HG02798 (cell line): ENCODE measurements at regions not wholly inside any gene's neighbourhood (a gene's known extent, or its start where the extent isn't known, plus 50 kb on each side); places are given as distances from the start of the nearest gene placed in this dataset.

ENCODE experiments used
- ATAC-seq: cut with Tn5 transposase; IDR thresholded peaks from one replicate; pipeline ENCODE4 v1.9.1; 2021; ENCODE audit warnings: mild to moderate bottlenecking; ENCODE audit not compliant: unreplicated experiment, poor library complexity

- ATAC-seq = no peak
These were observed 896.8 kb downstream of the CDH11 start for GRCh38 chr16:64225036-64225435.

- no peak for ATAC-seq
These were observed 903.9 kb downstream of the CDH11 start for GRCh38 chr16:64217789-64218535.

GRCh38 chr16:64215730-64216129, 906.1 kb downstream of the CDH11 start:
- ATAC-seq = no peak

GRCh38 chr16:64211331-64211730, 910.5 kb downstream of the CDH11 start:
- ATAC-seq = no peak

- no peak for ATAC-seq
These were observed 915.0 kb downstream of the CDH11 start for GRCh38 chr16:64206862-64207261.

- no peak for ATAC-seq
These were observed 918.7 kb downstream of the CDH11 start for GRCh38 chr16:64203126-64203525.

GRCh38 chr16:64202571-64202970, 919.3 kb downstream of the CDH11 start:
- ATAC-seq = no peak

- ATAC-seq = no peak
These were observed 925.4 kb downstream of the CDH11 start for GRCh38 chr16:64196444-64196843.

- ATAC-seq = no peak
These were observed 935.9 kb downstream of the CDH11 start for GRCh38 chr16:64185954-64186353.

GRCh38 chr16:64184156-64184555, 937.7 kb downstream of the CDH11 start:
- ATAC-seq = no peak

GRCh38 chr16:64182985-64183384, 938.9 kb downstream of the CDH11 start:
- ATAC-seq = no peak

- no peak for ATAC-seq
These were observed 940.5 kb downstream of the CDH11 start for GRCh38 chr16:64181271-64181925.

GRCh38 chr16:64180136-64180900, 941.5 kb downstream of the CDH11 start:
- ATAC-seq = no peak

- ATAC-seq = no peak
These were observed 947.5 kb downstream of the CDH11 start for GRCh38 chr16:64174327-64174726.

GRCh38 chr16:64172652-64173051, 949.2 kb downstream of the CDH11 start:
- no peak for ATAC-seq

GRCh38 chr16:64172226-64172625, 949.6 kb downstream of the CDH11 start:
- no peak for ATAC-seq

GRCh38 chr16:64171632-64172031, 950.2 kb downstream of the CDH11 start:
- ATAC-seq = no peak

- no peak for ATAC-seq
These were observed 953.5 kb downstream of the CDH11 start for GRCh38 chr16:64168371-64168770.

GRCh38 chr16:64167936-64168335, 953.9 kb downstream of the CDH11 start:
- ATAC-seq = no peak

- no peak for ATAC-seq
These were observed 956.5 kb downstream of the CDH11 start for GRCh38 chr16:64165368-64165767.
